ENCODE measurements at regions not wholly inside any gene's neighbourhood (a gene's known extent, or its start where the extent isn't known, plus 50 kb on each side); places are given as distances from the start of the nearest gene placed in this dataset.
"Not testable (repeated sequence)": the region's sequence is repeated elsewhere in the genome, so short reads cannot be mapped to it uniquely, and the experiment has no call there.

DNA sequence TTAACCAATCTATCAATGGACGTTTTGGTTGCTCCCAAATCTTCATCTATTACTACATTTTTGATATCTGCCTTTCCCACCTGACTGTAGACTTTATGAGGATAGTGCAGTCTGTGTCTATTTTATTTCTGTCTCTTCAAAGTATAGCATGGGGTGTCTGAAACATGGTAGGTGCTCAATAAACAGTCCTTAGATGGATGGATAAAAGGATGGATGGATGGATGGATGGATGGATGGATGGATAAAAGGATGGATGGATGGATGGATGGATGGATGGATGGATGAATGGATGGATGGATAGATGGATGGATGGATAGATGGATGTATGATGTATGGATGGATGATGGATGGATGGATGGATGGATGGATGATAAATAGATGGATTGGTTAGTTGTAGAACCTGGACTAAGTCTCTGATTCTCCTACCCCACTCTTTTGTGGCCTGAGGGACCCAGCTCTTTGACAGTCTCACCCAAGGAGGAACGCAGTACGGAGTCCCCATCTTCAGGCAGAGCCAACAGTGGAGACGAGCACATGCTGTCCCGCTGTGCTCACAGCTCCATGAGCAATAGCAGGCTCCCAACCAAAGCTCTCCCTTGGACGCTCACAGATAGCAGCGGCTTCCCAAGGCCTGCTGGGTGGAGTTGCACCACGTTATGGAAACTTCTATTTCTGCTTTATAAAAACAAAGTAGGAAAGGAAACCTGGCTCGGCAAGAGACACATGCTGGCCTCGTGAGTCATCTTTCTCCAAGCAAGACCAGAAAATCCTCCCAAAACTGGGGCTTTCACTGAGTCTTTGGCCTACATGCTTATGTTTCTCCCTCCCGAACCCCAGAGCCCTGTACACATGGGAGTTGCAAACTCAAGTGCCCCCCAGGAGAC, 448.0 kb downstream of the MIAT start:
- DNase-seq, result peak; percentile 76

DNA sequence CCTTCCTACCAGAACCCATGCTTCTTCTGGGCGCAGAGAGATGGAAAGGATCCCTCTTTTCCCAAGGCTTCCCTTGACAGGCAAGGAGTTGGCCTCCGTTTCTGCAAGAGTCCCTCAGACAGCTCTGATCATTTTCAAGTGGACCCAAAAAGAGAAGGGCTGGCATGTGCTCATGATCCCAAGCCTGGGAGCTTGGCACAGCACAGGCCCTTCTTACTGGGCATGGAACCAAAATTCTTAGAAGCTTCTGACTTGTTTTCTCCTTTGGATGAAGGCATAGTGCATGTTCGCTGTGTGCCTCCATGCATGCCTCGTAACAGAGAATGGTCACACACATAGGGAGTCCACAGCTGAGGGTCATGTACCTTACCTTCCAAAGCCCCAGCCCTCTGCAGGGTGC, 449.6 kb downstream of the MIAT start:
- DNase-seq, result no peak

DNA sequence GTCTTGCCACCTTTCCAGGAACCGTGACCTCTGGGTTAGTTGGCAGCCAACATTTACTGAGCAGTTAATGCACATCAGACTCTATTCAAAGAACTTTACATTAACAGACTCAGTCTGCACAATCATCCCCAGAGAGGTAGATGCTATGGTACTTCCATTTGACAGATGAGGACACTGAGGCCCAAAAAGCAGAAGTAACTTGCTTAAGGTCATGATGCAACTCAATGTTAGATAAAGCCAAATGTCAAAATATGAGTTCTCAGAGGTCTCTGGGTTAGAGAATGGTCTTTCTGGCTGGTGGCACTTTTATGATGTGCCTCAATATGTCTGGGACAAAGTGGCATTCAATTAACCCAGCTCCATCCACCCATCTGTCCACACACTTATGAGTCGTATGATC, 450.0 kb downstream of the MIAT start:
- DNase-seq, result no peak

DNA sequence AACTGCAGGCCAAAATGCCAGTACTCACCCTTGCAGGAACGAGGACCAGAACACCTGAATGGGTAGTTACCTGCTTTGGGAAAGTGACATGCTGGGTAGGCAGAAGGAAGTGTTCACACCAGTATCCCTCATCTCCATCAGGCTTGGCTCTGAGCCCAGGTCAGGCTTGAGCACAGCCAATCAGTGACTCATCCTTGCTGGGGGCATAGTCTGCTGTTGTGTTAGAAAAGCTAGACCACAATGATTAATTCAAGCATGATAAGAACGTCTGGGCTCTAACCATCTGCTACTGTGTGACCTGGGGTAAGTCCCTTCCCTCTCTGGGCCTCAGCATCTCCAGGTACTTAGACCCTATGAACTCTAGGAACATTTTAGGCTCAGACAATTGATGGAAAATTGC, 450.4 kb downstream of the MIAT start:
- no peak for DNase-seq

DNA sequence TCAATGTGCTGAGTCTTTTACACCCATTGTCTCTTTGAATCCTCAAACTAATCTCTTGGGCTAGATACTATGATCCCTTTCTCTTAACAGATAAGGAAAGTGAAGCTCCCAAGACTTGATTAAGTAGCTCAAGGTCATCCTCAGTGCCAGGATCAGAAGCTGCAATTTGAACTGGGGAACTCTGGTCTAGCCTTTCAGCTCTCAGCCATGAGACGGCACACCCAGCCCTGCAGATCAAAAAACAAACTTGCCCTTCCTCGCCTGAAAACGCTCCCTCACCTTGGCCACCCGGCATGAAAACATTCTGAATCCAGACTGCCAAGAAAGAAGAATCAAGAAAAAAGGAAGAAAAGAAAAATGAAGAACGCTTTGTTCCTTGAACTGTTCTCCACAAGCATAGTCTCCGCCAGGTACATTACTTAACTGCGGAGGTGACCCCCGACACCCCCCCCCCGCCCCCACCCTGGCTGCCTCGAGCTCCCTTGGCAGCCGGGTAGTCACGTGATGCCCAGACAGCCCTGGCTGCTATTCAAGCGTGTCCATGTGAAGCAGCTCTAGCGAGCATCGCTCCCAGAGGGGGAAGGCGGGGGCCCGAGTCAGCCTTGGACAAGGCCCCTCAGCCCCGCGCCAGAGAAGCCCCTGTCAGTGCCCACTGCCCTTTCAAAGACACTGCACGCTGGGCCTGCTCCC, 451.2 kb downstream of the MIAT start:
- DNase-seq, result peak; percentile 58

DNA sequence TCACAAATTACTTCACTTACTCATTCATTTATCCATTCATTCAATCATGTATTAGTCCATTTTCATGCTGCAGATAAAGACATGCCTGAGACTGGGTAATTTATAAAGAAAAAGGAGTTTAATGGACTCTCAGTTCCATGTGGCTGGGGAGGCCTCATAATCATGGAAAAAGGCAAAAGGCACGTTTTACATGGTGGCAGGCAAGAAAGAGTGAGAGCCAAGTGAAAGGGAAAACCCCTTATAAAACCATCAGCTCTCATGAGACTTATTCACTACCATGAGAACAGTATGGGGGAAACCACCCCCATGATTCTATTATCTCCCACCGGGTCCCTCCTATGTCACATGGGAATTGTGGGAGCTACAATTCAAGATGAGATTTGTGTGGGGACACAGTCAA, 452.0 kb downstream of the MIAT start:
- DNase-seq, result not testable (repeated sequence)

DNA sequence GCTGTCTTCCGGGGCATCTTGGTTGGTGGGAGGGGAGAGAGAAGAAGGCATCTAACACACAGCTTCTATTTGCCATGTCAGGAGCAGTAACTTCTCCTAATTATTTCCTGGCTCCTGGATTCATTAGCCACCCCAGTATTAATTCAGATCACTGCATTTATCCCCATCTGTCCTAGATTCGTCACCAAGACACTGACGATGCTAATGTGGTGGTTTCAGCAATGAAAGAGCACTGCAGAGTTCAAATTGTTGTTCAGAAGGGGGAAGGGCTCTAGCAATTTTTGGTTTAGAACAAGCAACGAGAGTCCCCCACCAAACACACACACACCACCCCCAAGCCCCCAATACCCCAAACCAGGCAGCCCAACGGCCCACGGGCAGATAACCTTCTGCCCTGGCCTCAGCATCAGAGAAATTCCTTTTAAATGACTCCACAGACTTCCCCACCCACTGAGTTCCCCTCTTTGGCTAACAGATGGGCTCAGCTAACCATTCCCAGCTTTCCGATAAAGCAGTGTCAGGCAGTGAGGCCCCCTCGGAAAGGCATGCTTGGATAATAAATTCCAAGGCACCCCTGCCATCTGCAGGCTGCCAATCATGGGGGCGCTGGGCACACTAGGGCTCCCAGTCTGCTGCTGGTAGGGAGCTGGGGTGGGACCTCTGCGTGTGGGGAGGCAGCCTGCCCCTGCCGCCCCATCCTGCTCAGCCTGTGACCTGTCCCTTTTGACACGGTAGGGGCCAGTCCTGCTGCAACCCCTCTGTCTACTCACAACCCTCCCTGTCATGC, 453.5 kb downstream of the MIAT start:
- DNase-seq, result peak; percentile 52

DNA sequence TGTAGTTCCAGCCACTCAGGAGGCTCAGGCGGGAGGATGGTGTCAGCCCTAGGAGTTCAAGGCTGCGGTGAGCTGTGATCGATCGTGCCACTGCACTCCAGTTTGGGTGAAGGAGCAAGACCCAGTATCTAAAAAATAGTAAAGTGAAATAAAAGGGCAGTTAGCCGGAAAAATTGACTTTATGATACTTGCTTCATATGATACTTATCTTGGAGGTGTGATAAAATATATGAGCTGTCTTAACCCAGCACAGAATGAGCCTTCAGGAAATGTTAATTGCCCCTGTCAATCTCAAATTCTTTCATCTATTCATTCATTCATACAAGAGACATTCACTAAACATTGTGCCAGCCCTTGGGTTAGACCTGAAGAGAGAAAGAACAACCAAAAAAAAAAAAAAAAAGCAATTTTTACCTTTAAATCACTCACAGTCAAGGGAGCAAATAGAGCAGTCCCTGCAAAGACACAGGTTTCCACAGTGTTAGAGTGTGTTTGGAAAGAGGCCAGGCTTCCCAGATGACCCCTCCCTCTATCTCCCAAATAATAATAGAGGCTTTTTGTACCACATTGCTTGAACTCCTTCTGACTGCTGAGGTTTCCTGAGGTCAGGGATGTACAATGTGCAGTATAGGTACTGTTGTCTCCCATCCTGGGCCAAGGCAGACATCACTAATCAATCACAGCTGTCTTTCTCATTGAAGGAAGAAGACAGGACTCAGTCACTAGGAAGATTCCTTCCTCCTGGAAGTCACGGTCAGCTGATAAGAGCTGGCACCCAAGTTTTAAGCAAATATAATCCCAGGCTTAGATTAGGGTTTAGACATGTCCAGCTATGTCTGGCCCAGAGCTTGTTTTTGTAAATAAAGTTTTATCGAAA, 454.6 kb downstream of the MIAT start:
- DNase-seq, result no peak

DNA sequence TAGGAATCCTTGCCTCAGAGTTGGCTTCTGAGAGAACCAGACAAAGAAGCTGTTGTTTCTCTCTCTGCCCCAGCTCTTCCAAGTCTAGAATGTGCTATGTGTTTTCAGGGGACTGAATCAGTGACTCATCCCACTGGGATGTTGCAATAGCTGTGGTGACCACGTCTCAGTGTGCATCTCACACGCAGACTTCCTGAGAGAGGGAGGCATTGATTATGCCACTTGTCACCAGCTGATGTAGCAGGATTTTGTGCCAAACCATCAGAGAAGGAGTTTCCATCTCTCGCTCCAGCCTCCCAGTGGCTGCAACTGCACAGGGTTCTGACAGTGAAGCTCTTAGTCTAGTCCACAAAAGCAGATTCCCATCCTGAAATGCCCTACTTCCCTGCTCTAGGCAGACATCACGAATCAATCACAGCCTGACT, 455.8 kb downstream of the MIAT start:
- DNase-seq, result no peak

DNA sequence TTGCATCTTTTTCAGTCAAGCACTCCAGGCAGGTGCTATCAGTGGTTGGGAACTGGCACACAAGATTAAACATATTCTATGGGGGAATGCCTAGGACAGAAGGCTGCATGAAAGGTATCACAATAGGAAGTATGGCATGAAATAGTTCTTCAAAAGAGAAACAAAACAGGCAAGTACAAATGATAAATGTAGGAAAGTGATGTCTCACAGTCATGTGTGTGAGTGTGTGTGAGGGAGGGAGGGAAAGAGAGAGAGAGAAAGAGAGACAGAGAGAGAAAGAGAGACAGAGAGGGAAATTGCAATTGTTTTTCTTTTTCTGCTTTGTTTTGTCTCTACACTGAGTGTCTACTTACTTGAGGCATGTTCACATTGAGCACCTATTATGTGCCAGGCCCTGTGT, 456.3 kb downstream of the MIAT start:
- no peak for DNase-seq

DNA sequence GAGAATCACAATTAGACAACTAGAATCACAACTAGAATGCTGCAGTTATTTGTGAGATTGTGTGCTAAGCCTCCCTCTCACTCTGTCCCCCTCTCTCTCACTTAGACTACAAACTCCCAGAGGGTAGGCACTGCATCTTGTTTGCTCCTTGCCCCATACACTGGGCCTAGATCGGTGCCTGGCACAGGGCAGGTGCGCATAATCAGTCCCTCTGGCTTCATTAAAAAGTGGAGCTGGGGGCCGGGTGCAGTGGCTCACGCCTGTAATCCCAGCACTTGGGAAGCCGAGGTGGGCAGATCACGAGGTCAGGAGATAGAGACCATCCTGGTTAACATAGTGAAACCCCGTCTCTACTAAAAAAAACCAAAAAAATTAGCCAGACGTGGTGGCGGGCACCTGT, 456.8 kb downstream of the MIAT start:
- no peak for DNase-seq

DNA sequence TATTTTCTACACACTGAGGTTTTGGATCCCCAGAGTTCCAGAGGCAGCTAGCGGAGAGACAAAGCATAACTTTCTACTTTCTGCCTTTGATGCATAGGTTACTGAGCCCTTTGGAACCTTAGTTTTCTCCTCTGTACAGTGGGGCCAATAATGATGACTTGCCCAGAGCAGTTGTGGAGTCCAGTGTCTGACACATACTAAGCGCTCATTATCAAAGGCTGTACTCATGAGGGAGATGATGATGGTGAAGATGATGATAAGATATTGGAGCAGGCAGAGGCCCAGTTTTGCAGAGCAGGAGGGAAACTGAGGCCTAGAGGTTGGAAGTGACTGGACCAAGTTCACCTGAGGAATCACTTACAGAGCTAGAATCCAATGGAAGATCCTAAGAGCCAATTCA, 458.0 kb downstream of the MIAT start:
- DNase-seq, result no peak

DNA sequence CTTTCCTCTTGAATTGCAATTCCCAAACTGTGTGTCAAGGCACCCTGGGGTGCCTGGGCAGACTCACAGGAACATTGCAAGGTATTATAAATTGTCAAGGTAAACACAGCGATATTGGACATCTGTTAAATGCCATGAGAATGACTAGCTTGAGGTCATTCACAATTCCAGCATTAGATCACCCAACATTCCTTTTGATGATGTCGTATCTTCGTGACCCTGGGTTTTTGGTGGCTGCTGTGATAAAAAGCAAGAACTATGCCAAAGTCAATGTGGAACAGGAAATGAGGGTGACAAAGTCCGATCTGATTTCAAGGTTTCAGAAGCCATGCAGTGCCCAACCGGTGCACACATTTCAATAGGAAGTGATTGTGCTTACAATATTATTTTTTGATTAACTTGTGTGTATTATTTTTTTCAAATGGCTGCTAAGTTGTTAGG, 458.4 kb downstream of the MIAT start:
- no peak for DNase-seq

DNA sequence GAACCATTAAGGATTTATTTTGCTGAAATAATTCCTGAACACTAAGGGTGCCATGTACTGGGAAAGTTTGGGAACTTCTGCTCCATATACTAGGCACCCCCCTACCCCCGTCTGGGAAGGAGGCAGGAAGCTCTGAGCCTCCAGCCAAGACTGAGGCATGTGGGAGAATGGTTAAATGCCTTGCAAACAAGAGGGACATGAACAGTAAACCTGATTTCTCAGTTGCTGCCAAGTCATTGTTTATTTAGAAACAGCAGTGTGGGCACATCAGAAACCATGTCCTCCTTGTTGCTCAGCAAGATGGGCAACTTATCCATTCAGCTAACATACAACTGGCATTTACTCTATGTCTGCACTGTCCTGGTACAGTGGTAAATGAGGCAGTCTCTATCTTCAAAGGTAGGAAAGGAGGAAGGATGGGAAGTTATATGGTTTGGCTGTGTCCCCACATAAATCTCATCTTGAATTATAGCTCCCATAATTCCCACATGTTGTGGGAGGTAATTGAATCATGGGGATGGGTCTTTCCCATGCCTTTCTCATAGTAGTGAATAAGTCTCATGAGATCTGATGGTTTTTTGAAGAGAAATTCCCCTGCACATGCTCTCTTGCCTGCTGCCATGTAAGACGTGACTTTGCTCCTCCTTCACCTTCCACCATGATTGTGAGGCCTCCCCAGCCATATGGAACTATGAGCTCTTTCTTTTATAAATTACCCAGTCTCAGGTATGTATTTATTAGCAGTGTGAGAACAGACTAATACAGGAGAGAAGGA, 459.1 kb downstream of the MIAT start:
- DNase-seq, result no peak

DNA sequence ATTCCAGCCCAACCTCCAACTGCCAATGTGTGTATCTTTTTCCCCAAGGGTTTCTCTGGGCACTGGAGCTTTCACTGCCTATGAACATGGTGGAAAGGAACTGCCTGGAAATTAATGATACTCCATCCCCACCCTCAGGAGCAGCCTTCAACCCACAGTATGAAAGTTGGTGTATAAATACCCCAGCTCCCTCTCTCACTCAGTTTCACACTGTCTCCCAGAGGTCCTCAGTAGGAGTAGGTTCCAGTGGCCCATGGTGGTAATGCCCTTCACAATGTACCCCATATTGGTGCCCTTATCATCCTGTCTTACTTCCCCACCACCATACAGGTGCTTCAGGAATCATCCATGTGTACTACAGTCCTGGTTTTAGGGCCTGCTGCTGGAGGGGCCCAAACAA, 462.6 kb downstream of the MIAT start:
- no peak for DNase-seq

DNA sequence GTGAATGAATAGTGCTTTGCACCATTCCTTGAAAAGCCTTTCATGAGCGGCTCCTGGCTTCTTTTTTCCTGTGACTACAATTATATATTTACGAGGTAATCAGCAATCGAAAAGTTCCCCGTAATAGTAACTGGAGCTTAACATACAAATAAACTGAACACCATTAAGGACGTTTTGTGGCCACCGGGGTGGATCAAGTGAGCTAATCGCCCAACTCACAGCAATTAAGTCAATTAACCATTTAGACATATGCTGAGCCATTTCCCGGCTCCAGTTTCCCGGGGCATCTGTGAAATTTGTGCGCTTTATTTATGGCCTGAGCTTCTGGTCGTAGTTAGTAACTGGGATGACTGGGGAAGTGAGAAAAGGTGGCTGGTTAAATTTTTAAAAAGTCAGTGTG, 465.2 kb downstream of the MIAT start:
- DNase-seq, result no peak

DNA sequence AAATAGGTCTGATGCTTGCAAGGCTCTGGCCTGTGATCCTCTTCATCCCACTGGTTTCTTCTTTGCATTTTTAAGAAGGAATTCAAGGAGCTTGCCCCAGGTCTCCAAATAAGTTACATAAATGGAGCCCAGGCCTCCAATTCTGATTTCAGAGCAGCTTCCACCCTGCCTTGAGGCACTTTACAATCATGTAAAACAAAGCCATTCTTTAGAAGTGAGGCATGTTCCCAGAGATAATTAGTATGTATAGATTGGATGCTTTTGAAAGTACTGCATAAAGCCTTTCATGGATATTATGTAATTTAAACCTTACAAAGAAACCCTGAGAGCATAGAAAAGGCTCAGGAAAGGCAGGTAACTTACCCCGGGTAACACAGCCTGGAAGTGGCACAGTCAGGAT, 466.5 kb downstream of the MIAT start:
- no peak for DNase-seq

DNA sequence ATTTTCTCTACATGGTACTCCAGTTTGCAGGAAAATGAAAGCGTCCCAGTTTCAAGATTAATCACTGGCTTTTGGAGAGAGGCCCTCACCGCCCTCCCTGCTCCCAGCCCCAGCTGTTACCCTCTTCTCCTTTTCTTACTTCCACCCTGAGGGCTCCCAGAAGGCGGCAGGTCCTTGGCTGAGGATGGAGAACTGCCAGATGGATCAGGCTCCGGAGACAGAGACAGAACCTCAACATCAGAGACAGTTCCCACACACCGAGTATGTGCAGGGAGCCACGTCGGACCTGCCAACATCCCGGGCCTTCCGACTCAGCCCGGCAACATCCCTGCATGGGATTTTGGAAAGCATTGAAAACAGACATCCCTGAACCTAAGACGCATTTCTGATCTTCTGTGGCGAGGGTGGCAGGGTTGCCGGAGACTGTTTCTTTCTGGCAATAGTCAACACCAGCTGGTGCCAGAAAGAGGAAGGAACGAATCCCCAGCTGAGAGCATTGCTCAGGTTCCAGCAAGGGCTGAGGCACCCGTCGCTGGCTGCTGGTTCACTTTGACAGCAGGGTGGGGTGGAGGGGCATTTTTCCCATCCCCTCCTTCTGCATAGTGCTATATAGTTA, 467.1 kb downstream of the MIAT start:
- no peak for DNase-seq

DNA sequence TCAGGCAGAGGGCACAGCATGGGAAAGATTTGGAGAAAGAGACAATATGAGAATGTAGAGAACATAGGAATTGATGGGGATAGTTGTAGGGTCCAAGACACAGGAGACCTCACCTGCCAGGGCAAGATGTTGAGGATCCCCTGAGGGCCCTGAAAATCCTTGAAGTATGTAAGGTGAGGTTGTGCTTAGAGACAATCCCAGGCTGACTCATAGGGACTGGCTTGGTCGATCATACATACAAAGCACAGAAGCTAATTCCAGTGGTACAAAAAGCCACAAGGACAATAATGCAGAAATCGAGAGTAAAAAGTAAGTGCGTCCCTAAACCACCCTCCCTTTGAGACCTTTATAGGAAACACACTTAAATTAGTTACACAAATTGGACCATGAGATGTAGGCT, 468.2 kb downstream of the MIAT start:
- DNase-seq, result no peak

DNA sequence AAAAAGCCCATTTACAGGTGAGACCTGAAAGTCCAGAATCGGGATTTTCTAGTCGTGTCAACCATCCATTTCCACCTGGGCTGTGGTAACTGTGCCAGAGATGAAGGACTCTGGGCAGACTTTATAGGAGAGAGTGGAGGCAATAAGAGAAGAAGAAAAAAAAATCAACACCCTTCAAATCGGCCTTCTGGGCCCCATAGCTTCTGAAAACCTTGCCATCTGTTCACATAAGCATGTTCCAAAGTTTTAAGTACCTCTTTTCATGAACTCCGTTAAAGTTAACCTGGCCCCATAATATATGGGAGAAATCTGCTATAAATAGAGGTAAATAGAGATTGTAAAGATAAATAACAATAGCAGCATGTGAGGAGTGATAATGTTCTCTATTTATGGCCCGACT, 470.5 kb downstream of the MIAT start:
- DNase-seq, result no peak

DNA sequence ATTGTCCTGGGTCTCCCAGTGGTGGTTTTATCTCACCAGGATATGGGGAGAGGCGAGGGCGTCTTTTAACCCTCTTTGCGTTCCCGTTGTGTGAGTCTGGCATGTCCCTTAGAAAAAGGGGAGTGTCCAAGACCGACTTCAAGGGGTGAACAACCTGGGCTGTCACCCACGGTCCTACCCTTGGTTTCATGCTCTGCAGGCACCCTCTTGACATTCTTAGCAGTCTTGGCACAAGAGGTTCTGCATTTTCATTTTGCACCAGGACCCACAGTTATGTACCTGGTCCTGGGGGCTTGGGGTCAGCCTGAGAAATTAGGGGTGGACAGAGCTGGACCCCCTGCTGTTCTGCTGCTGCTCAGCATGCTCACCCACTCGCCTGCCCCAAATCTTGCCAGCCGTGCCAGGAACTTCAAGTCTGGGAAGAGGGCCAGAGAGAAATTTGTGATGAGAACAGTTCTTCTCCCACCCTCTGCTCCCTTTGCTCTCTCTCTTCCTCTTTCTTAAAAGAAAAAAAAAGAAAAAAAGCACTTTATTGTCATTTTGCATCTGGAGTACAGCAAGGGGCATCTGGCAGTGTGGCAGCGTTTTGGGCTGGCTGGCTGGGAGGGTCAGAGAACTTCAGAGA, 471.2 kb downstream of the MIAT start:
- DNase-seq, result no peak

Measured in femur (tissue), 1 donor.